GM23248 (cell line): ENCODE measurements at regions not wholly inside any gene's neighbourhood (a gene's known extent, or its start where the extent isn't known, plus 50 kb on each side); places are given as distances from the start of the nearest gene placed in this dataset.

Experiments
- EZH2 ChIP-seq: fragments of 200-600 bp; sonication (generic); IDR thresholded peaks from 2 replicates; pipeline ENCODE4 v1.6.1; 2018; ENCODE audit warnings: antibody characterized with exemption, mild to moderate bottlenecking; ENCODE audit not compliant: insufficient read depth, poor library complexity, severe bottlenecking
- EZH2phosphoT487 ChIP-seq: fragments of 200-600 bp; sonication (generic); IDR thresholded peaks from 2 replicates; pipeline ENCODE4 v1.6.1; 2018; ENCODE audit warnings: antibody characterized with exemption, moderate library complexity, mild to moderate bottlenecking, low read depth; ENCODE audit not compliant: insufficient read depth

DNA sequence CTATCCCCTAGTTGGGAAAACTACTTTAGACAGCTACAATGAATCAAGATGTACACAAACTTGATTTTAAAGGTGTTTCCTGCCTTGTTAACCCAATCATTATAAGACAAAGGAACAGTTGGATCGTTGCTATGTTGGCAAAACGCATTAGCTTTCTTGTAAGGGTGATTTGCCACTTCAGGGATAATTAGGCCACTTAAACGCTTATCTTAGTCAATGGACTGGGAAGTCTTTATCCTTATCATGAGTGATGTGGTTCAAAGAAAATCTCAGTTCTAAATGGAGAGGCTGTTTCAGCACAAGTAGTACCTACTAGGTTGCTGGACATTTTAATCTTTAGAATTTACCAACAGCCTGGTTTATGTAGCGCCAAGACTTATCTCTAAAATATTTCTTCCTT is 406.1 kb upstream of the MEX3C start:
- TF ChIP-seq EZH2 = no peak
- TF ChIP-seq EZH2phosphoT487 = no peak
